CD4-positive, alpha-beta T cell treated with Interleukin-1 beta for 1 hour (primary cell): ENCODE measurements at regions not wholly inside any gene's neighbourhood (a gene's known extent, or its start where the extent isn't known, plus 50 kb on each side); places are given as distances from the start of the nearest gene placed in this dataset.
"Not testable (repeated sequence)": the region's sequence is repeated elsewhere in the genome, so short reads cannot be mapped to it uniquely, and the experiment has no call there.

Experiments
- DNase-seq, 2 donors: peaks; one replicate each; pipeline ENCODE4 v3.0.0-alpha.2; 2020 to 2022

- DNase-seq: no peak
Observed at GRCh38 chr5:72586788-72587530, 79.7 kb upstream of the ZNF366 start.

GRCh38 chr5:72584466-72584865 lies 77.3 kb upstream of the ZNF366 start:
- no peak for DNase-seq

- not testable (repeated sequence) for DNase-seq
Observed at GRCh38 chr5:72579290-72579689, 72.1 kb upstream of the ZNF366 start.

GRCh38 chr5:72572236-72572765 lies 65.1 kb upstream of the ZNF366 start:
- no peak for DNase-seq

GRCh38 chr5:72569408-72569944 lies 62.3 kb upstream of the ZNF366 start:
- DNase-seq: no peak

GRCh38 chr5:72566746-72567145 lies 59.5 kb upstream of the ZNF366 start:
- no peak for DNase-seq

GRCh38 chr5:72565513-72566289 lies 58.5 kb upstream of the ZNF366 start:
- no peak for DNase-seq

- DNase-seq: no peak
Observed at GRCh38 chr5:72562717-72563116, 55.5 kb upstream of the ZNF366 start.

GRCh38 chr5:72561148-72561972 lies 54.1 kb upstream of the ZNF366 start:
- DNase-seq: no peak

- DNase-seq: no peak
Observed at GRCh38 chr5:72559866-72560766, 52.9 kb upstream of the ZNF366 start.

- DNase-seq: no peak
Observed at GRCh38 chr5:72558383-72558782, 51.2 kb upstream of the ZNF366 start.

GRCh38 chr5:72558046-72558336 lies 50.8 kb upstream of the ZNF366 start:
- no peak for DNase-seq

GRCh38 chr5:72557167-72558045 lies 50.2 kb upstream of the ZNF366 start:
- no peak for DNase-seq
